ENCODE measurements at regions not wholly inside any gene's neighbourhood (a gene's known extent, or its start where the extent isn't known, plus 50 kb on each side); places are given as distances from the start of the nearest gene placed in this dataset.
A peak's percentile ranks its signal among the peaks of the same experiment; 100 is the strongest.

DNA sequence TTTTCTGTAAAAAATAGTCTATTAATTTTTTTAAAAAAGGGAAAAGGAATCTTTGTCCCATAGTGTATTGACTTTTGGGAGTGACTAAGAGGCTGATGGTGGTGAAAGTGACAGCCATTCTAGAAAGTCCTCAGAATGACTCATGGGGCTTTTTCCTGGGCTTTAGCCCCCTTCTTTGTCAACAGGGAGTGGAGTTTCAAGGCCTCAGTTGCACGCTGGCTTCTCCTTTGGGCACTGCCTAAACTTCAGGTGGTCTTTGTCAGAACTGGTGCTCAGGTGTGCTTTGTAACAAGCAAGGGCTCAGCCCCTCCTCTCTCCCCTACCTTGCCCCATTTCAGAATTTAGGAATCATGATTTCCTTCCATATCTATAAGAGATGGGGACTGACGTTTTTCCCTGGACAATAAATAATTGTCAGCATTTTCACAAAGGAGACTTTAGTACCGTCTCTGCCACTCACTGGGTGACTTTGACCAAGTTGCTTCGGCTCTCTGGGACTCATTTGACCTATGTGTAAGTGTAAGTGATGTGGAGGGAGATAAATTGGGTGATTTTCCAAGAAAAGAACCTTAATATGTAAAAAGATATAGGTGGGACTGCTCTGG lies 61.2 kb upstream of the IGFBP2 start:
- intact Hi-C loops (cut with DNase I; ENCODE audit: low total_unique reads) = no loop called here
- 88% methylated on average over 4 of the region's 4 CpGs for WGBS, 2 donors
- TF ChIP-seq, protein P1, sequence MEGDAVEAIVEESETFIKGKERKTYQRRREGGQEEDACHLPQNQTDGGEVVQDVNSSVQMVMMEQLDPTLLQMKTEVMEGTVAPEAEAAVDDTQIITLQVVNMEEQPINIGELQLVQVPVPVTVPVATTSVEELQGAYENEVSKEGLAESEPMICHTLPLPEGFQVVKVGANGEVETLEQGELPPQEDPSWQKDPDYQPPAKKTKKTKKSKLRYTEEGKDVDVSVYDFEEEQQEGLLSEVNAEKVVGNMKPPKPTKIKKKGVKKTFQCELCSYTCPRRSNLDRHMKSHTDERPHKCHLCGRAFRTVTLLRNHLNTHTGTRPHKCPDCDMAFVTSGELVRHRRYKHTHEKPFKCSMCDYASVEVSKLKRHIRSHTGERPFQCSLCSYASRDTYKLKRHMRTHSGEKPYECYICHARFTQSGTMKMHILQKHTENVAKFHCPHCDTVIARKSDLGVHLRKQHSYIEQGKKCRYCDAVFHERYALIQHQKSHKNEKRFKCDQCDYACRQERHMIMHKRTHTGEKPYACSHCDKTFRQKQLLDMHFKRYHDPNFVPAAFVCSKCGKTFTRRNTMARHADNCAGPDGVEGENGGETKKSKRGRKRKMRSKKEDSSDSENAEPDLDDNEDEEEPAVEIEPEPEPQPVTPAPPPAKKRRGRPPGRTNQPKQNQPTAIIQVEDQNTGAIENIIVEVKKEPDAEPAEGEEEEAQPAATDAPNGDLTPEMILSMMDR (IDR thresholded peaks at IDR 0.05) = no peak
- no peak for TF ChIP-seq POLR2A (IDR thresholded peaks at IDR 0.05)
- DNase-seq (ENCODE audit: low spot score in 2 of 2) = no peak
- H3K4me3 ChIP-seq (ENCODE audit: low read depth, poor library complexity, severe bottlenecking) = no peak overlapping the region

DNA sequence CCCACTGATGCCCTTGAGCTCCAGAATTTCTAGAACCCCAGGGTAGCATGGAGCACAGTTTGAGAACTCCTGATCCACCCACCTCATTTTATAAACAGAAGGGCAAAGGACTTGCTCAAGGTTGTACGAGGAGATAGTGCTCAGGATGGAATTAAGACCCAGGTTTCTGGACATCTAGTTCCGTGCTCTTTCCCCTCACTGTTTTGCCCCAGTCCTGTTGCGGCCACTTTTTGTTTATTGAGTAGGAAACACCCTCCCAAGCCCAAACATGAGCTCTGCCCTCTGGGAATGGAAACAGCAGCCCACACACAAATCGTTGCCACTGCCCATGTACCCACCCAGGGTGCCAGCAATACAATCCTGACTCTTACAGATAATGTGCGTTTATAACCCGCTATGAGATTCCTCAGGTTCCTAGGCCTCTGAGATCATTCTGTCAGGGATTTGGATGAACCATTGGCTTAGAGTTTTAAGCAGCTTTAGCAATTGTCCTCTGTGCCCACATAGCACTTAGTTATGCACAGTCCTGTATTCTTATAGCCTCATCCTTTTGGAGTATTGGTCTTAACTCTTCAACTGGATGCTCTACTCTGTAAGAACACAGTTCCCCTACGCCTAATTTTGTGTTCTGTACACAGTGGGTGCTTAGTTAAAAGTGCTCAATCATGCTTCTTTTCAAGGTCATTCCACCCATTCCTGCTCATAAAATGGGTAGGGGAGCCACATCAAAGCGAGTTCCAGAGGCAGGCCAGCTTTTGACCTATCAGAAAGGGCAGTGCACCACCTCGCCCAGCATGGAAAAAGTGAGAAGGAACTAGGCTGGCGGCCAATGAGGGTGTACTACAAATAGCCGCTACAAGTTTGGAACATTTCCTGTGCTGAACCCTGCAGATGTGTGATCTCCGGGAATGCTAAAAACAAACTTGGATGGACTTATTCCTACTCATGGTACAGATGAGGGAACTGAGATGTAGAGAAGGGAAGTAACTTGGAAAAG lies 60.3 kb upstream of the IGFBP2 start:
- peak; percentile 39 to 91 for DNase-seq (ENCODE audit: low spot score in 2 of 2)
- whole genome bisulfite sequencing, 2 donors = 68 to 74% methylated on average over 12 of the region's 12 CpGs
- no peak overlapping the region for H3K4me3 ChIP-seq (ENCODE audit: low read depth, poor library complexity, severe bottlenecking)
- TF ChIP-seq POLR2A (IDR thresholded peaks at IDR 0.05) = no peak
- TF ChIP-seq, protein P1 (IDR thresholded peaks at IDR 0.05) = peak in 1 of 3 donors; percentile 12
- intact Hi-C loops (cut with DNase I; ENCODE audit: low total_unique reads) = no loop called here

DNA sequence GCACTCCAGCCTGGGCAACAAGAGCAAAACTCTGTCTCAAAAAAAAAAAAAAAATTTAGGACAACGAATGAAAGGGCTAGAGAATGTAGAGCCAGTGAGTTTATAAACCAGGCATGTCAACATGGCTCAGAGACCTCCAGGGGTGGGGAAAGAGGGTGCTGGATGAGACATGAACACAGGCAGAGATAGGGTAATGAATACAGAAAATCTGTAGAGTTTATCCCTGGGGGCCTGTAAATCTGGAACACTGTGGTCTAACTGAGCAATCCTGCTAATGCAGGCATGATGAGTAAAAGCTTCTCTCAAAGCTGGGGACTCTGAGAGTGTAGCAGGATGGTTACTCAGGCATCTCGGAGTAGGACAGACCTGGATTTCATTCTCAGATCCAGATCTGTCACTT lies 59.2 kb upstream of the IGFBP2 start:
- WGBS, 2 donors = 39% methylated on average over 2 of the region's 2 CpGs
- DNase-seq (ENCODE audit: low spot score in 2 of 2) = no peak
- TF ChIP-seq, protein P1 (IDR thresholded peaks at IDR 0.05) = no peak
- no peak for TF ChIP-seq POLR2A (IDR thresholded peaks at IDR 0.05)
- intact Hi-C loops (cut with DNase I; ENCODE audit: low total_unique reads) = no loop called here
- no peak overlapping the region for H3K4me3 ChIP-seq (ENCODE audit: low read depth, poor library complexity, severe bottlenecking)

DNA sequence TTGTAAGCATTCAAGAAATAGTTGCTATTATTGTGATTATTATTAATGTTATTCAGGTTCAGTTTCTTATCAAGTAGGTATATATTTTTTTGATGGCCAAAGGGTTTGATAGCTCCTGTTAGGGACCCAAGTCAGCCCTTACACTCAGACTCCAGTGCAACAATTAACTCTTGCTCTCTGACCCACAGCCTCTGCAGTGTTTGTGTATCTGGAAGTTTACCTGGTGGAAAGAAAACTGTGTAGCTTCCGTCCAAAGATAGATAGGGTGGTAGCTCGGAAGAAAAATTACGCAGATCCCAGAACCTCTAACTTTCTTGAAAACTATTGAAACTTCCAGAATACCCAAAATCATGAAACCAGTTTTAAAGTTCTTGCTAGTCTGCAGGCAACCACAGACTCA lies 58.6 kb upstream of the IGFBP2 start:
- intact Hi-C loops (cut with DNase I; ENCODE audit: low total_unique reads) = no loop called here
- TF ChIP-seq, protein P1 (IDR thresholded peaks at IDR 0.05) = no peak
- TF ChIP-seq POLR2A (IDR thresholded peaks at IDR 0.05) = no peak
- no peak for DNase-seq (ENCODE audit: low spot score in 2 of 2)
- 94 to 96% methylated on average over 3 of the region's 3 CpGs for WGBS, 2 donors
- no peak overlapping the region for H3K4me3 ChIP-seq (ENCODE audit: low read depth, poor library complexity, severe bottlenecking)

DNA sequence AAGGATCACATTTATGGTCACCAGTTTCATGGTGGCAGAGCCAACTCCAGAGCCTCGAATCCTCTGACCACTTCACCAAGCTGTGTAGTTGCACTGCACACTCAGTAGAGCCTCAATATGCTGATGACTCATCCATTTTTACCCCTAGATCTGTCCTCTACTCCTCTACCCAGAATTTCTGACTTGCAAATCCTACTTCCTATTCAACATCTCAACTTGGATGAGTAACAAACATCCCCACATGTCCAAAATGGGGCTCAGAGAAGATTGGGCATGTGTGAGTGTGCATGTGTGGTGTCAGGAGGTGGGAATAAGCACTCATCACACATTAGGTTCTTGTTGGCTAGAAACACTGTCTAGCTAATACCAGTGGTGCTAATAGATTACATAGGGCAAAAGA lies 57.8 kb upstream of the IGFBP2 start:
- TF ChIP-seq, protein P1 (IDR thresholded peaks at IDR 0.05) = no peak
- no peak for TF ChIP-seq POLR2A (IDR thresholded peaks at IDR 0.05)
- DNase-seq (ENCODE audit: low spot score in 2 of 2) = no peak
- WGBS, 2 donors = 79 to 82% methylated on average over 1 of the region's 1 CpG
- no peak overlapping the region for H3K4me3 ChIP-seq (ENCODE audit: low read depth, poor library complexity, severe bottlenecking)
- intact Hi-C loops (cut with DNase I; ENCODE audit: low total_unique reads) = no loop called here
